Neural cell (in vitro differentiated cells): ENCODE measurements at regions not wholly inside any gene's neighbourhood (a gene's known extent, or its start where the extent isn't known, plus 50 kb on each side); places are given as distances from the start of the nearest gene placed in this dataset.

Experiments used
- EP300 ChIP-seq: fragments of 450-650 bp; conservative IDR thresholded peaks from 2 replicates; pipeline ENCODE4 v1.6.1; 2014; ENCODE audit warnings: antibody characterized with exemption, mild to moderate bottlenecking, moderate library complexity; ENCODE audit not compliant: poor library complexity, severe bottlenecking
- EZH2 ChIP-seq: fragments of 200-600, 300-800 bp; shearing (Covaris generic), sonication (generic); IDR thresholded peaks from 2 replicates; pipeline ENCODE4 v1.6.1; 2014; ENCODE audit warnings: antibody characterized with exemption, low read length, borderline replicate concordance, mild to moderate bottlenecking; ENCODE audit not compliant: insufficient read depth, poor library complexity, severe bottlenecking
- MXI1 ChIP-seq: fragments of 450-650 bp; conservative IDR thresholded peaks from 2 replicates; pipeline ENCODE4 v1.6.1; 2014; ENCODE audit warnings: antibody characterized with exemption, mild to moderate bottlenecking; ENCODE audit not compliant: poor library complexity, severe bottlenecking
- POLR2AphosphoS5 ChIP-seq: IDR thresholded peaks from 2 replicates; pipeline ENCODE4 v1.6.1; 2012
- RAD21 ChIP-seq: fragments of 450-650 bp; conservative IDR thresholded peaks from 2 replicates; pipeline ENCODE4 v1.6.1; 2014; ENCODE audit warnings: antibody characterized with exemption, mild to moderate bottlenecking, moderate library complexity
- TAF1 ChIP-seq: IDR thresholded peaks from 2 replicates; pipeline ENCODE4 v1.6.1; 2012; ENCODE audit warnings: low read depth
- TF ChIP-seq, protein P1 (sequence below): fragments of 450-650 bp; IDR thresholded peaks from 2 replicates; pipeline ENCODE4 v1.5.1; 2014; ENCODE audit warnings: antibody characterized with exemption, mild to moderate bottlenecking, moderate library complexity; ENCODE audit not compliant: poor library complexity, severe bottlenecking
- TF ChIP-seq, protein P2 (sequence below): IDR thresholded peaks from 2 replicates; pipeline ENCODE4 v1.6.1; 2012; ENCODE audit warnings: borderline replicate concordance

DNA sequence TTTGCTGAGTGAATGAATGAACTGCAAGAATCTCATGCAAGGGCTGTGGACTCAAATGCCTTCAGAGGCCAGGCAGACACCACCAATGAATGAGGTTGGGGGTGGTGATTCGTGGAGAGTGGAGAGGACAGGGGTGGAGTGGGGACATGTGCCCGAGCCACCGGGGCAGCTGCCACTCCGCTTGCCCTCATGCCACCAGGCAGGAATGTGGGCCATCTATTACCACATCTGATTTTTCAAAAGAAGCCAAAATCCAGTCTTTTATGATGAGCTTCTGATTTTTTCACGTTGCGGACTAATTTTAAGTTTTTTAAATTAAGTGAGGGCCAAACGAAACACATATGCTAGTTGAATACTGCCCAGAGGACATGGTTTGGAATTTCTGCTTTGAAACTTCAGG, 67.1 kb upstream of the SMURF2 start:
- TF ChIP-seq EZH2 = no peak
- TF ChIP-seq, protein P1, sequence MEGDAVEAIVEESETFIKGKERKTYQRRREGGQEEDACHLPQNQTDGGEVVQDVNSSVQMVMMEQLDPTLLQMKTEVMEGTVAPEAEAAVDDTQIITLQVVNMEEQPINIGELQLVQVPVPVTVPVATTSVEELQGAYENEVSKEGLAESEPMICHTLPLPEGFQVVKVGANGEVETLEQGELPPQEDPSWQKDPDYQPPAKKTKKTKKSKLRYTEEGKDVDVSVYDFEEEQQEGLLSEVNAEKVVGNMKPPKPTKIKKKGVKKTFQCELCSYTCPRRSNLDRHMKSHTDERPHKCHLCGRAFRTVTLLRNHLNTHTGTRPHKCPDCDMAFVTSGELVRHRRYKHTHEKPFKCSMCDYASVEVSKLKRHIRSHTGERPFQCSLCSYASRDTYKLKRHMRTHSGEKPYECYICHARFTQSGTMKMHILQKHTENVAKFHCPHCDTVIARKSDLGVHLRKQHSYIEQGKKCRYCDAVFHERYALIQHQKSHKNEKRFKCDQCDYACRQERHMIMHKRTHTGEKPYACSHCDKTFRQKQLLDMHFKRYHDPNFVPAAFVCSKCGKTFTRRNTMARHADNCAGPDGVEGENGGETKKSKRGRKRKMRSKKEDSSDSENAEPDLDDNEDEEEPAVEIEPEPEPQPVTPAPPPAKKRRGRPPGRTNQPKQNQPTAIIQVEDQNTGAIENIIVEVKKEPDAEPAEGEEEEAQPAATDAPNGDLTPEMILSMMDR = no peak
- TF ChIP-seq EP300 = no peak
- TF ChIP-seq, protein P2, sequence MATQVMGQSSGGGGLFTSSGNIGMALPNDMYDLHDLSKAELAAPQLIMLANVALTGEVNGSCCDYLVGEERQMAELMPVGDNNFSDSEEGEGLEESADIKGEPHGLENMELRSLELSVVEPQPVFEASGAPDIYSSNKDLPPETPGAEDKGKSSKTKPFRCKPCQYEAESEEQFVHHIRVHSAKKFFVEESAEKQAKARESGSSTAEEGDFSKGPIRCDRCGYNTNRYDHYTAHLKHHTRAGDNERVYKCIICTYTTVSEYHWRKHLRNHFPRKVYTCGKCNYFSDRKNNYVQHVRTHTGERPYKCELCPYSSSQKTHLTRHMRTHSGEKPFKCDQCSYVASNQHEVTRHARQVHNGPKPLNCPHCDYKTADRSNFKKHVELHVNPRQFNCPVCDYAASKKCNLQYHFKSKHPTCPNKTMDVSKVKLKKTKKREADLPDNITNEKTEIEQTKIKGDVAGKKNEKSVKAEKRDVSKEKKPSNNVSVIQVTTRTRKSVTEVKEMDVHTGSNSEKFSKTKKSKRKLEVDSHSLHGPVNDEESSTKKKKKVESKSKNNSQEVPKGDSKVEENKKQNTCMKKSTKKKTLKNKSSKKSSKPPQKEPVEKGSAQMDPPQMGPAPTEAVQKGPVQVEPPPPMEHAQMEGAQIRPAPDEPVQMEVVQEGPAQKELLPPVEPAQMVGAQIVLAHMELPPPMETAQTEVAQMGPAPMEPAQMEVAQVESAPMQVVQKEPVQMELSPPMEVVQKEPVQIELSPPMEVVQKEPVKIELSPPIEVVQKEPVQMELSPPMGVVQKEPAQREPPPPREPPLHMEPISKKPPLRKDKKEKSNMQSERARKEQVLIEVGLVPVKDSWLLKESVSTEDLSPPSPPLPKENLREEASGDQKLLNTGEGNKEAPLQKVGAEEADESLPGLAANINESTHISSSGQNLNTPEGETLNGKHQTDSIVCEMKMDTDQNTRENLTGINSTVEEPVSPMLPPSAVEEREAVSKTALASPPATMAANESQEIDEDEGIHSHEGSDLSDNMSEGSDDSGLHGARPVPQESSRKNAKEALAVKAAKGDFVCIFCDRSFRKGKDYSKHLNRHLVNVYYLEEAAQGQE = no peak
- no peak for TF ChIP-seq MXI1
- TF ChIP-seq POLR2AphosphoS5 = no peak
- no peak for TF ChIP-seq TAF1
- no peak for TF ChIP-seq RAD21
